Left lung (tissue), 4 donors: ENCODE measurements at regions not wholly inside any gene's neighbourhood (a gene's known extent, or its start where the extent isn't known, plus 50 kb on each side); places are given as distances from the start of the nearest gene placed in this dataset.
"Not testable (repeated sequence)": the region's sequence is repeated elsewhere in the genome, so short reads cannot be mapped to it uniquely, and the experiment has no call there.

Experiments
- ATAC-seq: fragments of 200-7000 bp; cut with Tn5 transposase; one replicate; pipeline ENCODE4 v1.9.1; 2020; ENCODE audit warnings: moderate library complexity
- DNase-seq, 4 donors: peaks; one replicate each; pipeline ENCODE4 v3.0.0-alpha.2; 2013 to 2020
- H3K27ac ChIP-seq, 2 donors: fragments of 200-600 bp; sonication (generic) in 1 of 2; one replicate each; pipeline versions ENCODE4 v1.5.0 to v1.8.0; 2020 to 2021
- H3K27me3 ChIP-seq, 2 donors: fragments of 200-600 bp; sonication (generic) in 1 of 2; one replicate each; pipeline versions ENCODE4 v1.5.0 to v1.8.0; 2020 to 2021
- H3K36me3 ChIP-seq, 2 donors: fragments of 200-600 bp; sonication (generic) in 1 of 2; one replicate each; pipeline versions ENCODE4 v1.5.0 to v1.8.0; 2020 to 2021
- H3K4me1 ChIP-seq, 2 donors: fragments of 200-600 bp; one replicate each; pipeline ENCODE4 v1.8.0; 2021
- H3K4me3 ChIP-seq, 2 donors: fragments of 200-600 bp; sonication (generic) in 1 of 2; one replicate each; pipeline versions ENCODE4 v1.5.0 to v1.8.0; 2020 to 2021; ENCODE audit warnings: mild to moderate bottlenecking in 1 of 2
- H3K9me3 ChIP-seq, 2 donors: fragments of 200-600 bp; sonication (generic) in 1 of 2; one replicate each; pipeline versions ENCODE4 v1.5.0 to v1.8.0; 2020 to 2021
- intact Hi-C, 2 donors: fragments of 100-400 bp; cut with DNase I; formaldehyde crosslinking; loops; one replicate each; pipeline versions ENCODE4 v1.11.2 to v1.14.2; 2022
- TF ChIP-seq, protein P1 (sequence below), 2 donors: fragments of 200-600 bp; sonication (generic) in 1 of 2; IDR thresholded peaks; one replicate each; pipeline versions ENCODE4 v1.5.0 to v1.8.0; 2021; ENCODE audit warnings: antibody characterized with exemption in 2 of 2
- donor health status: DM: no; HTN: yes; CAD: no.
- donor health status: DM: no; HTN: no; CAD: no.

DNA sequence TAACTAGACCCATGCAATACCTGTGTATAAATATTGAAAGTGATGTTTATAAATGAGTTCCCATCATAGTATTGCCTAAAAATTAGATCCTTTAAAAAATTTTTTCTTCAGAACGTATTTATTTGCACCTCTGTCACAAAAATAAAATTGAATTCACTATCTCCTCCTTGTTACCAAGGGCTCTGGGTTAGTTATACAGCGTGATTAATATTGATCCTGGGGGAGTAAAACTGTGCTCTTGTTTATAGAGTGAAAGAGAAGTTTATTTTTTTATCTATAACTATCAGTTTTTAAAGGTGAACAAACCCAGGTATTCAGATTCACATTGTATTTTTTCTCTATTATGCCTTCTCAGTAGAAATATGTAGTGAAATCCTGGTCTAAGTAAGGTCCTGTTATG, 458.5 kb downstream of the CPS1 start:
- no peaks in the 10 kb centered on the region for H3K9me3 ChIP-seq
- H3K27me3 ChIP-seq = no peaks in the 10 kb centered on the region
- H3K27ac ChIP-seq = no peak overlapping the region
- ATAC-seq (no peak), DNase-seq (no peak)
- intact Hi-C loops = no loop called here
- no peaks in the 10 kb centered on the region for H3K4me1 ChIP-seq
- no peaks in the 10 kb centered on the region for H3K36me3 ChIP-seq
- no peak overlapping the region for H3K4me3 ChIP-seq
- TF ChIP-seq, protein P1, sequence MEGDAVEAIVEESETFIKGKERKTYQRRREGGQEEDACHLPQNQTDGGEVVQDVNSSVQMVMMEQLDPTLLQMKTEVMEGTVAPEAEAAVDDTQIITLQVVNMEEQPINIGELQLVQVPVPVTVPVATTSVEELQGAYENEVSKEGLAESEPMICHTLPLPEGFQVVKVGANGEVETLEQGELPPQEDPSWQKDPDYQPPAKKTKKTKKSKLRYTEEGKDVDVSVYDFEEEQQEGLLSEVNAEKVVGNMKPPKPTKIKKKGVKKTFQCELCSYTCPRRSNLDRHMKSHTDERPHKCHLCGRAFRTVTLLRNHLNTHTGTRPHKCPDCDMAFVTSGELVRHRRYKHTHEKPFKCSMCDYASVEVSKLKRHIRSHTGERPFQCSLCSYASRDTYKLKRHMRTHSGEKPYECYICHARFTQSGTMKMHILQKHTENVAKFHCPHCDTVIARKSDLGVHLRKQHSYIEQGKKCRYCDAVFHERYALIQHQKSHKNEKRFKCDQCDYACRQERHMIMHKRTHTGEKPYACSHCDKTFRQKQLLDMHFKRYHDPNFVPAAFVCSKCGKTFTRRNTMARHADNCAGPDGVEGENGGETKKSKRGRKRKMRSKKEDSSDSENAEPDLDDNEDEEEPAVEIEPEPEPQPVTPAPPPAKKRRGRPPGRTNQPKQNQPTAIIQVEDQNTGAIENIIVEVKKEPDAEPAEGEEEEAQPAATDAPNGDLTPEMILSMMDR (IDR thresholded peaks at IDR 0.05) = no peak

DNA sequence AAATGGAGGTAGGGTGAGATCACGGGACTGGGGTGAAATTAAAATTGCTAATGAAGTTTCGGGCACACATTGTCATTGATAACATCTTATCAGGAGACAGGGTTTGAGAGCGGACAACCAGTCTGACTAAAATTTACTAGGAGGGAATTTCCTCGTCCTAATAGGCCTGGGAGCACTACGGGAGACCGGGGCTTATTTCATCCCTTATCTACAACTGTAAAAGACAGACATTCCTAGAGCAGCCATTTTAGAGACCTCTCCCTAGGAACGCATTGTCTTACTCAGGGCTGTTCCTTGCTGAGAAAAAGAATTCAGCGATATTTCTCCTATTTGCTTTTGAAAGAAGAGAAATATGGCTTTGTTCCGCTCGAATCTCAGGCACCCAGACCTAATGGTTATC, 468.7 kb downstream of the CPS1 start:
- H3K27ac ChIP-seq, DNase-seq, H3K27me3 ChIP-seq, H3K4me1 ChIP-seq, H3K36me3 ChIP-seq, H3K4me3 ChIP-seq, intact Hi-C loops, ATAC-seq: not testable (repeated sequence)
- H3K9me3 ChIP-seq = peaks cover 0 to 42% of the 10 kb centered on the region in 2 donors

DNA sequence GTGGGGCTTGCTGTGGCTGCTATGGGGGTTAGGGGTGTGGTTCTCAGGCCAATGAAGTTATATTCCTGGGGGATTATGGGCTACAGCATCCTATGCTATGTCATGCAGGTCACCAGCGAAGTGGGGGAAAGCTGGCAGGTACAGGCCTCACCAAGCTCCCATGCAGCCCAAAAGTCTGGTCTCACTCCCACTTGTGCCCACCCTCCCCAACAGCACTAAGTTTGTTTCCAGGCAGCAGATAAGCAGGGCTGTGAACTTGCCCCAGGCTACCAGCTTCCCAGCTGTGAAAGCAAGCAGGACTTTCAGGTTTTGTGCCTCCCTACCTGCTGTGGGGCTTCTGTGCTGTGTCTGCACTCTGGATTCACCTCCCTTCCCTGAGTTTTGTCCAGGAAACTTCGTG, 469.7 kb downstream of the CPS1 start:
- TF ChIP-seq, protein P1 (IDR thresholded peaks at IDR 0.05) = no peak
- no peaks in the 10 kb centered on the region for H3K27me3 ChIP-seq
- no peaks in the 10 kb centered on the region for H3K4me1 ChIP-seq
- peaks cover 0 to 42% of the 10 kb centered on the region in 2 donors for H3K9me3 ChIP-seq
- ATAC-seq (no peak), DNase-seq (no peak)
- intact Hi-C loops = no loop called here
- no peak overlapping the region for H3K27ac ChIP-seq
- H3K36me3 ChIP-seq = no peaks in the 10 kb centered on the region
- H3K4me3 ChIP-seq = no peak overlapping the region

GRCh38 chr2:211027976-211028375, 471.6 kb downstream of the CPS1 start:
- TF ChIP-seq, protein P1 (IDR thresholded peaks at IDR 0.05) = no peak
- ATAC-seq (no peak), DNase-seq (no peak)
- no peak overlapping the region for H3K27ac ChIP-seq
- H3K4me3 ChIP-seq = no peak overlapping the region
- no peaks in the 10 kb centered on the region for H3K27me3 ChIP-seq
- no peaks in the 10 kb centered on the region for H3K36me3 ChIP-seq
- intact Hi-C loops = no loop called here
- H3K4me1 ChIP-seq = no peaks in the 10 kb centered on the region
- peaks cover 0 to 35% of the 10 kb centered on the region in 2 donors for H3K9me3 ChIP-seq

GRCh38 chr2:211033765-211034164, 477.4 kb downstream of the CPS1 start:
- DNase-seq (no peak), ATAC-seq (no peak)
- no peak overlapping the region for H3K27ac ChIP-seq
- TF ChIP-seq, protein P1 (IDR thresholded peaks at IDR 0.05) = peak in 1 of 2 donors; percentile 20
- H3K4me1 ChIP-seq = no peaks in the 10 kb centered on the region
- intact Hi-C loops = no loop called here
- H3K36me3 ChIP-seq = no peaks in the 10 kb centered on the region
- H3K27me3 ChIP-seq = no peaks in the 10 kb centered on the region
- H3K9me3 ChIP-seq = no peaks in the 10 kb centered on the region
- H3K4me3 ChIP-seq = no peak overlapping the region

- Histone ChIP-seq H3K27me3 (no peaks in the 10 kb centered on the region), H3K4me1 (no peaks in the 10 kb centered on the region), H3K27ac (no peak overlapping the region), H3K36me3 (no peaks in the 10 kb centered on the region), H3K9me3 (no peaks in the 10 kb centered on the region), H3K4me3 (no peak overlapping the region)
- peak; percentile 67 for ATAC-seq
- intact Hi-C loops = no loop called here
- peak in 1 of 4 donors; percentile 15 for DNase-seq
- TF ChIP-seq, protein P1 (IDR thresholded peaks at IDR 0.05) = peak in 1 of 2 donors; percentile 38
These were observed 479.3 kb downstream of the CPS1 start for GRCh38 chr2:211035548-211036185.
